Activated T-helper 2 cell treated with anti-CD3 and anti-CD28 coated beads, Interferon-gamma antibody, Interleukin-2, Interleukin-4, amounts not matched to agents 10 μg/mL and 5 μg/mL and 100 μg/mL, durations not matched to agents 14 hours and 24 hours and 36 hours (primary cell): ENCODE measurements at regions not wholly inside any gene's neighbourhood (a gene's known extent, or its start where the extent isn't known, plus 50 kb on each side); places are given as distances from the start of the nearest gene placed in this dataset.

Experiments used
- DNase-seq: peaks from one replicate; pipeline ENCODE4 v3.0.0; 2021; ENCODE audit warnings: low spot score
- H3K27ac Mint-ChIP-seq: one replicate; pipeline ENCODE4 v1.8.0; 2021; ENCODE audit warnings: mixed read lengths
- H3K27me3 Mint-ChIP-seq: one replicate; pipeline ENCODE4 v1.8.0; 2021; ENCODE audit warnings: low read depth, mixed read lengths
- H3K36me3 Mint-ChIP-seq: one replicate; pipeline ENCODE4 v1.8.0; 2021; ENCODE audit warnings: low read depth, mixed read lengths
- H3K4me1 Mint-ChIP-seq: one replicate; pipeline ENCODE4 v1.8.0; 2021; ENCODE audit warnings: low read depth, mixed read lengths
- H3K4me3 Mint-ChIP-seq: one replicate; pipeline ENCODE4 v1.8.0; 2021; ENCODE audit warnings: low read depth, mild to moderate bottlenecking, moderate library complexity, mixed read lengths
- H3K9me3 Mint-ChIP-seq: one replicate; pipeline ENCODE4 v1.8.0; 2021; ENCODE audit warnings: mixed read lengths
- intact Hi-C: fragments of 100-400 bp; cut with micrococcal nuclease; formaldehyde crosslinking; loops from one replicate; pipeline ENCODE4 v1.15.1; 2023

DNA sequence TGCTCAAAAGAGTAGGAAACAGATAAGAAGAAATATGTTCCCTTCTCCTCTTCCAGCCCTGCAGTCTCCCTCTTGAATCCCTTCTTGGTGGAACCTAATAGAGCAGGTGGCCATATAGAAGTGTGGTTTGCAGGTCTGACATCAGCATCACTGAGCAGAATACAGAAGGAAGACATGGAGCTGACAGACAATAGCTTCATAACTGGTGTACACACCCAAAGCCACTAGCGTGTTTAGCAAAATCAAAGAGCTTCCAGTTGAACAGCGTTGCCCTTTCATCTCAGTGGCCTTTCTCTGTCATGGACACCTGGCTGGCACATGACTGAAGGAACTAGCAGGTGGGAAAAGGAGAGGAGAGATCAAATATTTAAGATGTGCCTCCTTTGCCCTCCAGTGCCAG is 245.5 kb downstream of the BAMBI start:
- no peaks in the 10 kb centered on the region for H3K4me1 Mint-ChIP-seq
- H3K9me3 Mint-ChIP-seq = no peaks in the 10 kb centered on the region
- no peak overlapping the region for H3K4me3 Mint-ChIP-seq

DNA sequence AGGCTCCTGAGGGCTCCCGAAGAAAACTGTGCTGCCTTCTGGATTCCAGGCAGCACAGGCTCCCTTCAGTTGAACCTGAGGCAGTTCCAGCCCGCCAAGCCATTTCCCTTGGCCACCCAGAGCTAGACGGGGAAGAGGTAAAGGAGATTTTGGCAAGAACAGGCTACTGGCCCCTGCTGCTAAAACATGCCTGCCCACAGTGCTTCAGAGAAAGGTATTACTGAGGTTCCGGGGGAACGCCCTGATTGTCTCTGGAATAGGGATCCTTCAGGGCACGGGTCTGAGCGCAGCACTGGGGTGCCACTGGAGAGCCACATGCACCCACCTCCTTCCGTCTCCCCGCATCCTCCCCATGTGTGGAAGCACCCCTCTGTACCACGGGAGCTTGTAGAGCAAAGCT is 247.4 kb downstream of the BAMBI start:
- Mint-ChIP-seq H3K27ac (no peak overlapping the region), H3K36me3 (no peaks in the 10 kb centered on the region), H3K4me1 (no peaks in the 10 kb centered on the region), H3K9me3 (no peaks in the 10 kb centered on the region), H3K27me3 (peaks cover 6% of the 10 kb centered on the region), H3K4me3 (no peak overlapping the region)
- intact Hi-C loops = no loop called here
- DNase-seq = no peak

More for the DNA sequence above, 245.5 kb downstream of the BAMBI start:
- Mint-ChIP-seq H3K27me3 (peaks cover 6% of the 10 kb centered on the region), H3K27ac (no peak overlapping the region), H3K36me3 (no peaks in the 10 kb centered on the region)
- no peak for DNase-seq
- intact Hi-C loops = no loop called here

- Mint-ChIP-seq H3K27me3 (peaks cover 6% of the 10 kb centered on the region), H3K9me3 (no peaks in the 10 kb centered on the region), H3K27ac (no peak overlapping the region), H3K4me1 (no peaks in the 10 kb centered on the region), H3K4me3 (no peak overlapping the region), H3K36me3 (no peaks in the 10 kb centered on the region)
- no peak for DNase-seq
- intact Hi-C loops = no loop called here
These were observed 247.9 kb downstream of the BAMBI start for GRCh38 chr10:28925121-28925663.

DNA sequence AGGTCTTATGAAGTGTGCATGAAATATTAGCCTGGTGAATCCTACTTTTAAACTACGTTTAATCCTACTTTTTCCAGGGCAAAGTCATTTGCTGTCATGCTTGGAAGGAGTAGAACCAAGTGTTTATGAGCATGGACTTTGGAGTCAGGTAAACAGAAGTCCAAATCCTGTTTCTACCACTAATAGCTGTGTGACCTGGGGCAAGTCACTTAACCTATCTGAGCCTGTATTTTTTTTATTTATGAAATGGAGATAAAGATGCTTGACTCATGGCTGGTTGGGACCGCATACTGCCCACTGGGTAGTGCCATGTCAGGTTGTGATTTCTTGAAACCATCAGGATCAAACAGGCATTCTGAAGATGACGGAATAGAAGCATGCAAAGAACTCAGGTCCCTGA is 249.6 kb downstream of the BAMBI start:
- no peak overlapping the region for H3K27ac Mint-ChIP-seq
- H3K4me3 Mint-ChIP-seq = no peak overlapping the region
- intact Hi-C loops = no loop called here
- H3K4me1 Mint-ChIP-seq = no peaks in the 10 kb centered on the region
- H3K27me3 Mint-ChIP-seq = peaks cover 6% of the 10 kb centered on the region
- H3K9me3 Mint-ChIP-seq = no peaks in the 10 kb centered on the region
- no peak for DNase-seq
- H3K36me3 Mint-ChIP-seq = no peaks in the 10 kb centered on the region

GRCh38 chr10:28928484-28928883 is 251.2 kb downstream of the BAMBI start:
- H3K4me3 Mint-ChIP-seq = no peak overlapping the region
- peaks cover 6% of the 10 kb centered on the region for H3K27me3 Mint-ChIP-seq
- no peak overlapping the region for H3K27ac Mint-ChIP-seq
- intact Hi-C loops = no loop called here
- DNase-seq = no peak
- no peaks in the 10 kb centered on the region for H3K9me3 Mint-ChIP-seq
- no peaks in the 10 kb centered on the region for H3K36me3 Mint-ChIP-seq
- H3K4me1 Mint-ChIP-seq = no peaks in the 10 kb centered on the region

- intact Hi-C loops = no loop called here
- Mint-ChIP-seq H3K9me3 (no peaks in the 10 kb centered on the region), H3K27ac (no peak overlapping the region), H3K4me1 (no peaks in the 10 kb centered on the region), H3K36me3 (no peaks in the 10 kb centered on the region), H3K27me3 (peaks cover 2% of the 10 kb centered on the region), H3K4me3 (no peak overlapping the region)
- DNase-seq = no peak
These were observed 252.6 kb downstream of the BAMBI start for GRCh38 chr10:28929942-28930341.

- intact Hi-C loops = no loop called here
- Mint-ChIP-seq H3K27me3 (no peaks in the 10 kb centered on the region), H3K4me3 (no peak overlapping the region), H3K27ac (no peak overlapping the region), H3K4me1 (no peaks in the 10 kb centered on the region), H3K36me3 (no peaks in the 10 kb centered on the region), H3K9me3 (no peaks in the 10 kb centered on the region)
- DNase-seq = no peak
These were observed 253.5 kb downstream of the BAMBI start for GRCh38 chr10:28930514-28931495.

DNA sequence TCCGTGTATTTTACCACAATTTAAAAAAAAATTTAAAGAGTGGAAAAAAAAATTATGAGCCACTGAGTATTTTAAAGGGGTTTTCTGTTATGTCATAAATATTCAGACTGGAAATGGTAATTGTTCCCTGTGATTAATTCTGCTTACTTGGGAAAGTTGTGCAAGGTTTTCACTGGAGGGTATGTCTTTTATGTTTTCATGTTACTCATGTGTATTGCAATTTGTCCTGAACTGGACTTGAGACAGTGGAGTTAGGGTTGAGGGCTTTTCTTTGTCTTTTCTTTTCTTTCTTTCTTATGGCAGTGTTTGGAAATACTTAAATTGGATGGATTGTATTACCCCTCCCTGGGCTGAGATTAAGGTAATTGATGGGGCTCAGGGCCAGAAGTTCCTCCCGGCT is 257.7 kb downstream of the BAMBI start:
- DNase-seq = no peak
- no peaks in the 10 kb centered on the region for H3K27me3 Mint-ChIP-seq
- H3K9me3 Mint-ChIP-seq = no peaks in the 10 kb centered on the region
- H3K36me3 Mint-ChIP-seq = no peaks in the 10 kb centered on the region
- no peaks in the 10 kb centered on the region for H3K4me1 Mint-ChIP-seq
- intact Hi-C loops = no loop called here
- no peak overlapping the region for H3K27ac Mint-ChIP-seq
- no peak overlapping the region for H3K4me3 Mint-ChIP-seq

DNA sequence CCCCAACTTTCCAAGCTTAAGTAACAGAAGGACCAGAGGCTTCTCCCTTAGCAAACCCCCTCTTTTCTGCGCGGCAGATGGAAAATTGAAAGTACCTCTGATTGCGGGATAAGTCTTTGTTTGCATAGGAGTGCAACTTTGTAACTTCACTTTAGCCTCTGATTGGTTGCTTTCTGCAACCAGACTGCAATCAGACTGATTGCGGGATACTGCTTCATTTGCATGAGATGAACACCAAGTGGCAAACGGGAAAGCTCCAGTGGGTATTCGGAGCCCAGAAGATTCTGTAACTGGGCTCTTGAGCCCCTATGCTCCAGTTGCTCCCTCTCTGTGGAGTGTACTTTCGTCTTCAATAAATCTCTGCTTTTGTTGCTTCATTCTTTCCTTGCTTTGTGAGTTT is 260.6 kb downstream of the BAMBI start:
- Mint-ChIP-seq H3K27ac (no peak overlapping the region), H3K4me3 (no peak overlapping the region), H3K36me3 (no peaks in the 10 kb centered on the region), H3K27me3 (no peaks in the 10 kb centered on the region), H3K9me3 (no peaks in the 10 kb centered on the region), H3K4me1 (no peaks in the 10 kb centered on the region)
- DNase-seq = no peak
- intact Hi-C loops = no loop called here

GRCh38 chr10:28938745-28939144 is 261.4 kb downstream of the BAMBI start:
- intact Hi-C loops = no loop called here
- H3K27ac Mint-ChIP-seq = no peak overlapping the region

DNA sequence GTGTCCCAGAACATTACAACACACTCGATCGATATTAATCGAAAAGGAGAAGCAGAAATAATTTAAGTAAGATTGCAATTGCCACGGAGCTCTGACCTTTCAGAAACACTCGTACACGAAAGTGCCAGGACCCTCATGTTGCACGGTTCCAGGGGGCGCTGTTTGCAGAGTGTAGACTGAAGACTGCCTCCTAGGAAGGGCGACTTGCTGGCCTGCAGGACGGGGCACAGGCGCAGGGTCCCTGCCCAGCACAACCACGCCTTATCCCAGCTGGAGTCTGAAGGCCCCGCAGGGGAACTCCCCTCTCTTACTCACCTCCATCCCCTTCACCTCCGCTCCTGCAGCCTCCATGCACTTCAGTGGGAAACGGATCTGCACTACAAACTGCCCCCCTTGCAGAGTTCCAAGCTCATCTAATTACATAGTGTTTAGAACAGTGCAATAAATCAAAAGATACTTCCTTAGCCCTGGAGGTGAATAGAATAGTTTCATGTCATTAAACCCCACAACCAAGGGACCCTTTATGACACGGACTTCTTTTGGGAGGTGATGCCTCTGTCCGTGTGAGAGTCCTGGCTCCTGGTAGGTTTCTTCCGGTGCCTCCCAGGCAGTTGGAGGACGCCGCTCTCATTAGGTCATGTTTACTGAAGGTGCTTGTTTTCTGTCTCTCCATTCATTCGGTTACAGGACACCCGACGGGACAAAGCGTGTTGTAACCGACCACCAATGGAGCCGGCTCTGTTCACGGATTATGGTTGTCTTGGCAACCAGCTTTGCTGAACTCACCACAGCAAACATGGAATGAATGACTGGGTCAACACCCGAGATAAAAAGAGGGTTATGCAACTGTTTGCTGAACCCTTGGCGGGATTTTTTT is 262.2 kb downstream of the BAMBI start:
- H3K27ac Mint-ChIP-seq = no peak overlapping the region
- H3K27me3 Mint-ChIP-seq = no peaks in the 10 kb centered on the region
- no peaks in the 10 kb centered on the region for H3K36me3 Mint-ChIP-seq
- no peak for DNase-seq
- no peak overlapping the region for H3K4me3 Mint-ChIP-seq
- intact Hi-C loops = no loop called here
- H3K4me1 Mint-ChIP-seq = no peaks in the 10 kb centered on the region
- no peaks in the 10 kb centered on the region for H3K9me3 Mint-ChIP-seq

More at GRCh38 chr10:28938745-28939144, 261.4 kb downstream of the BAMBI start:
- DNase-seq = no peak
- Mint-ChIP-seq H3K27me3 (no peaks in the 10 kb centered on the region), H3K4me1 (no peaks in the 10 kb centered on the region), H3K36me3 (no peaks in the 10 kb centered on the region), H3K4me3 (no peak overlapping the region), H3K9me3 (no peaks in the 10 kb centered on the region)

DNA sequence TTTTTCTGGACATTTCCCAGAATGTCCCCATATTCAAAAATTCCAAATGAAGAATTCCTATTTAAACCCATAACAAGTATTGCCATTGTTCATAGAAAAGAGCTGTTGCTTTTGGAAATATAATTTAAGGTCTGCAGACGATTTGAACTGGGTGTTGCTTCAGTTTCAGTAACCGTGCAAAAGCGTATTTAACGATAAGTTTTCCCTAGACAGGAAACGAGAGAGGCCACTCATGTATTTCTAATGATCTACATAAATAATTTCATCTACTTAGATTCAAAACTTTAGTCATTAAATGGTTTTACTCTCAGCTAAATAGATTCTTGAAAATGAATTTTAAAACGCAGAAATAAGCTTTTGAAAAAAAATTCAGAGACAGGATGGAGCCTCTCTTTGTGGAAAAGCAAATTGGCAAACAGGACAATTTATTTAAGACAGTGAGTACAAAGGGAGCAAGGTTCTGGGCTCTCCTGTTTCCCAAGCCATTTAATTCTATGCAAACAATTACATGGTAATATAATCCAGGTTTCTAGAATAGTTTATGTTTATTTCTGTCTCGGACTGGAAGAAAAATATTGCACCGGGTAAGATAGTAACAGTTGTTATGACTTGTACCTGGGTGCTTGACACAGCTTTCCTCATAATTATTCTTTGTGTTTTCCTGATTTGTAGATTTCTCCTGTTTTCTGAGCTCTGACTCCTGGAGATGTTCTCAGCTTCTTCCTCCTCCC is 263.0 kb downstream of the BAMBI start:
- H3K27ac Mint-ChIP-seq = no peak overlapping the region
- no peaks in the 10 kb centered on the region for H3K36me3 Mint-ChIP-seq
- H3K27me3 Mint-ChIP-seq = no peaks in the 10 kb centered on the region
- DNase-seq = no peak
- intact Hi-C loops = no loop called here
- H3K4me3 Mint-ChIP-seq = no peak overlapping the region
- no peaks in the 10 kb centered on the region for H3K4me1 Mint-ChIP-seq
- H3K9me3 Mint-ChIP-seq = no peaks in the 10 kb centered on the region
